Kidney epithelial cell (primary cell): ENCODE measurements at regions not wholly inside any gene's neighbourhood (a gene's known extent, or its start where the extent isn't known, plus 50 kb on each side); places are given as distances from the start of the nearest gene placed in this dataset.

Experiments
- DNase-seq: peaks from one replicate; pipeline ENCODE4 v3.0.0-alpha.2; 2010; ENCODE audit warnings: low read depth
- H3K27me3 ChIP-seq: 2 replicates; pipeline ENCODE4 v1.6.0; 2011; ENCODE audit warnings: low read length; ENCODE audit not compliant: control insufficient read depth, insufficient read depth
- H3K36me3 ChIP-seq: 2 replicates; pipeline ENCODE4 v1.5.1; 2011; ENCODE audit warnings: low read length; ENCODE audit not compliant: control insufficient read depth, insufficient read depth
- H3K4me3 ChIP-seq: 2 replicates; pipeline ENCODE4 v1.5.1; 2011; ENCODE audit warnings: low read depth, mild to moderate bottlenecking, control low read depth, low read length
- TF ChIP-seq, protein P1 (sequence below): IDR thresholded peaks from 2 replicates; pipeline ENCODE4 v1.5.1; 2011; ENCODE audit warnings: mild to moderate bottlenecking, moderate library complexity, low read length, control low read depth, inconsistent platforms; ENCODE audit not compliant: insufficient read depth, poor library complexity, severe bottlenecking

- no peaks in the 10 kb centered on the region for H3K27me3 ChIP-seq
- DNase-seq, result no peak
- H3K36me3 ChIP-seq, result no peaks in the 10 kb centered on the region
- TF ChIP-seq, protein P1, sequence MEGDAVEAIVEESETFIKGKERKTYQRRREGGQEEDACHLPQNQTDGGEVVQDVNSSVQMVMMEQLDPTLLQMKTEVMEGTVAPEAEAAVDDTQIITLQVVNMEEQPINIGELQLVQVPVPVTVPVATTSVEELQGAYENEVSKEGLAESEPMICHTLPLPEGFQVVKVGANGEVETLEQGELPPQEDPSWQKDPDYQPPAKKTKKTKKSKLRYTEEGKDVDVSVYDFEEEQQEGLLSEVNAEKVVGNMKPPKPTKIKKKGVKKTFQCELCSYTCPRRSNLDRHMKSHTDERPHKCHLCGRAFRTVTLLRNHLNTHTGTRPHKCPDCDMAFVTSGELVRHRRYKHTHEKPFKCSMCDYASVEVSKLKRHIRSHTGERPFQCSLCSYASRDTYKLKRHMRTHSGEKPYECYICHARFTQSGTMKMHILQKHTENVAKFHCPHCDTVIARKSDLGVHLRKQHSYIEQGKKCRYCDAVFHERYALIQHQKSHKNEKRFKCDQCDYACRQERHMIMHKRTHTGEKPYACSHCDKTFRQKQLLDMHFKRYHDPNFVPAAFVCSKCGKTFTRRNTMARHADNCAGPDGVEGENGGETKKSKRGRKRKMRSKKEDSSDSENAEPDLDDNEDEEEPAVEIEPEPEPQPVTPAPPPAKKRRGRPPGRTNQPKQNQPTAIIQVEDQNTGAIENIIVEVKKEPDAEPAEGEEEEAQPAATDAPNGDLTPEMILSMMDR, result no peak
- no peak overlapping the region for H3K4me3 ChIP-seq
These were observed 193.9 kb downstream of the OMA1 start for GRCh38 chr1:58352476-58353092.

- H3K27me3 ChIP-seq, result no peaks in the 10 kb centered on the region
- no peaks in the 10 kb centered on the region for H3K36me3 ChIP-seq
- TF ChIP-seq, protein P1, result no peak
- no peak for DNase-seq
- H3K4me3 ChIP-seq, result no peak overlapping the region
These were observed 200.5 kb downstream of the OMA1 start for GRCh38 chr1:58346036-58346355.

DNA sequence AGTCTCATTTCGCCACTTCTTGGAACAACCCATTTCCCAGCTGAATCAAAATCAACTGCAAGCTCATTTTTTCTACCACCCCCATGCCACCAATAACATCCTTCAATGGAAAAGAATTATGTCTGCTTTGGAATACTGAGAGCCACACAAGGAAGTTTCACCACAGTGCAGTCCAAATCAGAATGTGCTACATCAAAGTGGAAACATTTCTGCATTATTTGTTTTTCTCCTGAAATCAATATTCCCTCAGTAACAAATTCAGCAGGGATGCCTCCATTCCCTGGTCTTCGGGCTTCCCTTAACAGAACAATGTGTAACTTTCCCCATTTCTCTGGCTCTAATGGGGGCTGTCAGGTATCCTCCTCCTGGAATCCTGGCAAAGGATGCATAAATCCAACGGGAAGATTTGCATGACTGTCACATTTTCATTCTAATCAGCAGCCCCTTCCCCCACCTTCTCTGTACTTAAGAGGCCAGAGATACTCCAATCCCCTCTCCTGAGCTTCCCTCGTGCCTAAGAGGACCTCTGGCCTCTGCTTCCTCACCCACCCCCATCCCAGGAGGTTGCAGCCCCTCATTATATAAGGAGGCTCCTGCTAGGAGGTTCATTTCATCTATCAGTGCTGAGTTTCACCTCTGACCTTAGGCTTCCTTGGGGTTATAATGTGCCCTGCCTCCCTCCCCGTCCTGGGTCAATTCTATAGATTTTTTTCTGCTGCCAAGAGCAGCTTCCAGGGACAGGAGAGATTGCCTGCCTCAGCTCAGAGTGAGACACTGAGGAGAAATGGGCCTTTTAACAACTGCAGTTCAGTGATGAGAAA is 201.1 kb downstream of the OMA1 start:
- TF ChIP-seq, protein P1, result no peak

GRCh38 chr1:58340185-58340584 is 206.3 kb downstream of the OMA1 start:
- no peak for DNase-seq
- Histone ChIP-seq H3K36me3 (no peaks in the 10 kb centered on the region), H3K4me3 (no peak overlapping the region), H3K27me3 (no peaks in the 10 kb centered on the region)
- TF ChIP-seq, protein P1, result no peak

More for the DNA sequence above, 201.1 kb downstream of the OMA1 start:
- no peaks in the 10 kb centered on the region for H3K27me3 ChIP-seq
- no peak for DNase-seq
- no peaks in the 10 kb centered on the region for H3K36me3 ChIP-seq
- H3K4me3 ChIP-seq, result no peak overlapping the region

DNA sequence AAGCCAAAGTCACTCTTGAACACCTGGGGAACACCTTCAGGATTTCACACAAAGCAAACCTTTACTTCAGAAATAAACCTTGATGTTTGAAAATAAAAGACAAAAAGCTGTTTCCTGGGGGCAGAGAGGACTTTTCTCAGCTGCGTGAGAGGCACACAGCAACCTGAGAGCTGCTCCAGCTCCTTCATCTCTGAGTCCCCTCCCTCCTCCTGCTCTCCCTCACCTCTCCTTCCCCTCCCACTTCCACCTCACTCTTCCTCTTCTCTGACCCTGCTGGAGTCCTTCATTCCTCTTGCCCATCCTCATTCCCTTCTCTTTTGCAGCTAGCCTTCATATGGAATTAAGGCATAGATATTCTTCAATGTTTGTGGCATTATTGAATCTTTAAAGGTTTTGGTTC is 208.4 kb downstream of the OMA1 start:
- TF ChIP-seq, protein P1, result no peak
- H3K4me3 ChIP-seq, result no peak overlapping the region
- H3K36me3 ChIP-seq, result no peaks in the 10 kb centered on the region
- H3K27me3 ChIP-seq, result no peaks in the 10 kb centered on the region
- DNase-seq, result no peak
